NOMO-1 treated with dmso at 0.1 percent for 144 hours (cell line): ENCODE measurements at regions not wholly inside any gene's neighbourhood (a gene's known extent, or its start where the extent isn't known, plus 50 kb on each side); places are given as distances from the start of the nearest gene placed in this dataset.

Source experiments
- DNase-seq: peaks from one replicate; lab custom pipeline; 2025; ENCODE audit not compliant: unreplicated experiment; lab: John Stamatoyannopoulos, UW

GRCh38 chr4:1499465-1499864, 93.2 kb upstream of the NKX1-1 start:
- no peak for DNase-seq

- DNase-seq: no peak
Observed at GRCh38 chr4:1497189-1497801, 91.1 kb upstream of the NKX1-1 start.

DNA sequence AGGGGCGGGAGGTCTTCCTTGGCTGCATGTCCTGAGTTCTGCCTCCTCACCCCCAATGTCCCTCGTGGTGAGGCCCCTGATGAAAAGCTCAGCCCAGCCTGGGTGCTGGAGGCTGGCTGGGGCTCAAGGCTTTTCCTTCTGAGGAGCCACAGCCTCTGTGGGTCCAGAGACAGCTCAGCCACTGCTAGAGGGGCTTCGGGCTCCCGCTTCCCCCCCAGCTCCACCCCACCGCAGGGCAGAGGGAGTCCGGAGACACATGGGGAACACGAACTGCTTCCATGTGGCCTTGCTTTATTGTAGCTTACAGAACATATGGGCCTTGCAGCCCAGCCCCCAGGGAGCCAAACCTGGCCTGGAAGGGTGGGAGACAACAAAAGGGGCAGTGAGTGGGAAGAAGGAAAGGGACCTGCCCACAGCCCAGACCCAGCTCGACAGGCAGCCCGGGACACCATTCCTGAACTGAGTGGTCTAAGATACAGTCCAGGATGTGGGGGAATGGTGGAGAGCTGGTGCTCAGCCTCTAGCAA, 89.9 kb upstream of the NKX1-1 start:
- DNase-seq: no peak

GRCh38 chr4:1495416-1496115, 89.3 kb upstream of the NKX1-1 start:
- DNase-seq: no peak

GRCh38 chr4:1494416-1495315, 88.4 kb upstream of the NKX1-1 start:
- no peak for DNase-seq

DNA sequence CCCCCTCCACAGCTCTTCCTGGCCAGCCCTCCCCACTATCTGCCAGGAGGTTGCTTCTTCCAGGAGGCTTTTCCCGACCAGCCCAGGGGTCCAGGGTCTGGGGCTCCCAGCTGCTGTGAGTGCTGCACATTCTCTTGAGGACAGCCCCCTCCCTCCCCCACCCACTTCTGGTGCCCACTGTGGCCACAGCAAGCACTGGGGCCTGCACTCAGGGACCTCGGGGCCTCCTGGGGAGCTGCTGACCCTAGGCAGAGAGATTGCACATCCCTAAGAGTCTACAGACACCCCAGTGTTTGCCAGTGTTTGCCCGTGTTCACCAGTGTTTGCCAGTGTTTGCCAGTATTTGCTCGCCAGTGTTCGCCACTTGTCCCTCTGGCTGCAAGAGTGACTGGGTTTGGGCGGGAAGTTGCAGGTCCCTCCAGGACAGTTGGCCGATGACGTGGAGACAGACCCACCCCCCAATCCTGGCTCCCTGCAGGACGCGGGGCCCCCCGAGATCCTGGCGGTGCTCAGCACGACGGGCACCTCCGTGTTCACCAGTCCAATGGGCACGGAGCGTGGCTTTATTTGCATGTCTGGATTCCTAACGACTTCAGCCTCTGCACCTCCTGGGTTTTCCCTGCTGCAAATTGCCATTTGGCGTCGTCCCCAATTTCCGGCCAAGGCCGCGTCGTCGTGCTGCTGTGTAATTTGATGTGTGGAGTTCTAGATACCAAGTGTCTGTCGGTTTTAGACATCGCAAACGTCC, 87.5 kb upstream of the NKX1-1 start:
- no peak for DNase-seq

- DNase-seq: no peak
Observed at GRCh38 chr4:1492651-1493539, 86.7 kb upstream of the NKX1-1 start.

DNA sequence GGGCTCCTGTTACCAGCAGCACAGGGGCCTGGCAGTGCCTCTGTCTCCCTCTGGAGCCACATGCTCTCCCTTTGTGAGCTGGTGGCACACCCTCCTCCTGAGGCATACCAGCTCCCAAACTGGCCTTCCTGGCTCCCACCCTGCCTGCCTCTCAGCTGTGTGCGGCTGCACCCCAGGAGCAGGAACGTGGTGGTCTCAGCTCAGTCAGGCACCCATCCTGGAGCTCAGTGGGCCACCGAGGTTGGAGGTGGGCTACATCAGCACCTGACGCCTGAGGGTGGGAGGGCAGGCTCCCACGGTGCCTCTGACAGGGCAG, 85.9 kb upstream of the NKX1-1 start:
- no peak for DNase-seq

DNA sequence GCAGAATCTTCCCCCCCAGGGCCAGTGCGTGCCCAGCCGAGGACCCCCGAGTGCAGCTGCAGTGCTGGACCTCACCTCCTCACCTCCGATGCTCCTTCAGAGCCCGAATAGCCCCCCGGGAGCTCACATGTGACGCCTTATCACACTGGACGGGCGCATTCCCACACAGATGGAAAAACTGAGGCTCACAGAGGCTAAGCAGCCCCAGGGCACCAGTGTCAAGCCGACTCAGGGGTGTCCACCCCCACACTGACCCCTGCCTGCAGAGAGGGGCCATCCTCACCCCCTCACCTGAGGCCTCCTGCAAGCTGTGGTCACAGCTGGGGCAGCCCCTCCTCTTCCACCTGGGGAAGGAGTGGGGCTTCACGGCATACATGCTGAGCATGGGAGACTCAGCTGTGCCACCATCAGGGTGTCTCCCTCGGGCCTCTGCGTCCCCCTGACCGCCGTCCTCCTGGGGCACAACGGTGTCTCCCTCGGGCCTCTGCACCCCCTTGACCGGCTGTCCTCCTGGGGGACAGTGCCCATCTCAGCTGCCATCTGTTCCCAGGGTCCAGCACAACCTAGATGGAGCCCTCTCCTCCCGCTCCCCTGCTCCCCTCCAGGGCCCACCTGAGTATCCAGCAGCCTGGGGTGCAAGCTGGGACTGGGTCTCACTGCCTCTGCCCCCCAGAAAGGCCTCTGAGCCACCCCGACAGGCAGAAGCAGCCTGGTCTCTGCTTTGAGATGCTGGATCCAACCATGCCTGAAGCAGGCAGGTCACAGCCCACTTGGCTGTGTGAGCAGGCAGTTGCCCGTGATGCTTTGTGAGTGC, 85.3 kb upstream of the NKX1-1 start:
- no peak for DNase-seq

DNA sequence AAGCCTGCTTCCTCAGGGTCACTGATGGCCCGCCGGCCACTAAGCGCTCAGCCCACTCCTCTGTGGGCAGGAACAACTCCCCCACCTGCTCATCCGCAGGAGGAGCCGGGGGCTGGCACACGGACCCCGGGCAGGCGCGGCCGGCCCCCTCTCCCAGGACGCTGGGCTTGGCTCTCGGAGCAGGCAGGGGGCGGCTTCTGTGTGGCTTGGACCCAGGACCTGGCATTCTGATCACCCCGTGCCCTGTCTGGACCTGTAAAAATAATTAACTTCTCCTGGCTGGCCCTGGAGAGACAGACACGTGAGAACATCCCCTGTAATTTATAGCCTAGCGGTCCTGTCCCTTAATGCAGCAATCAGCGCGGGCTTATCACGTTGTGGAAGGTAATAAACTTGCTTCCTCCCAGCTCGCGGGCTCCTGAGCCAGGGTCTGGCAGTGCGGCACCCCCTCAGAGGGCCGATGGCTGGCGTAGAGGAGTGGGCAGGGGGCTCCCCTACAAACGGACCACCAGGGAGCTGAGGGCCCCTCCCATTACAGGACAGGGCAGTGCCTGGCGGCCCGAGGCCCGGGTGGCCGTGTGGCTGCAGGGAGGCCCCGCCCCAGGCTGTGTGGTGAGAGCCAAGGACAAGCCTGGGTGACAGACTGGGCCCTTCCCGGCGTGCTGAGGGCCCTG, 84.5 kb upstream of the NKX1-1 start:
- no peak for DNase-seq

GRCh38 chr4:1490011-1490653, 83.9 kb upstream of the NKX1-1 start:
- no peak for DNase-seq

- no peak for DNase-seq
Observed at GRCh38 chr4:1489639-1489995, 83.4 kb upstream of the NKX1-1 start.

DNA sequence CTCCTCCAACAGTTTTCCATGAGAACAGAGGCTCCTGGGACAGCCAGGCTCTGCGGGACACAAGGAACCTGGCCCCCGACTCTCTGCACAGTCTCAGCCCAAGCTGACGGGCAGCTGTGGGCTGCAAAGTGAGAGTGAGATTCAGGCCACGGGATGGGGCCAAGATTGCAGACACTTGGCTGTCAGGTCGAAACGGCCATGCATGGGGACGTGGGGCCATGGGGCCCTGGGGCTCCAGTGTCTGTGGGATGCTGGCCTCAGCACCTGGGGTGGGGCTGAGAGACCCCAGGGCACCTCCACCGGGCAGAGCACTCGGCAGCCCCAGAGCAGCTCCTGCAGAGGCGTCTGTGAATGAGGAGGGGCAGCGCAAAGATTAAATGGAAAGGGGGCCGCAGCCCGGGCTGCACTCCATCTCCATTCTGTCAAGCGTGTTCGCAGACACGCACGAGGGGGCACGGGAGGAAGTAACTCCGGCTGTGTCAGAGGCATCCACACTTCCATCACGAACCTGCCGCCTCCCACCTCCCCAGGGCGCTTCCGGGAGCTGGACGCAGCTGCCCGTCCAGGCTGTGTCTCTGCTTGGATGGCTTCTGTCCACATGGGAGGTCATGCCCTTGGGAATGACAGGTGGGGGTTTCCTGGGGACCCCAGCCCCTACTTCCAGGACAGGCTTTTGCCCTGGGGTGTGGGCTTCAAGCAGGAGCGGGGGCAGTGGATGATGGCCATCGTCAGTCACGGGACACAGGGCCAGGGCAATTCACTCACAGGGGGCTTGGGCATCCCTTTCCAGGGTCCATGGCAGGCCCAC, 82.8 kb upstream of the NKX1-1 start:
- no peak for DNase-seq

GRCh38 chr4:1488357-1488756, 82.1 kb upstream of the NKX1-1 start:
- DNase-seq: no peak

DNA sequence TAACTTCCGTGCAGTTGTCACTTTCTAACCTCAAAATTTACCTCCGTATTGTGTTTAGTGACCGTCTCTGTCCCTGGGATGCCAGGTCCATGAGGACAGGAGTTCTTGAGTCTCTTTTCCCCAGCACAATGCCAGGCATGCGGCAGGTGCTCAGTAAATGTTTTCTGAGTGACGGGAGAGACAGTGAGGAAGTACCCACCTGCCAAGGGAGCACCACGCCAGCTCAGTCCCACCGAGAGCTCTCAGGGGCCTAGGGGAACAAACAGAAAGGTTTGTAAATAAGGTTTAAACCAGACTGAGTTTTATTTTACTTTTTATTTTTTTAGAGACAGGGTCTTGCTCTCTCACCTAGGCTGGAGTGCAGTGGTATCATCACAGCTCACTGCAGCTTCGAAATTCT, 81.5 kb upstream of the NKX1-1 start:
- no peak for DNase-seq

DNA sequence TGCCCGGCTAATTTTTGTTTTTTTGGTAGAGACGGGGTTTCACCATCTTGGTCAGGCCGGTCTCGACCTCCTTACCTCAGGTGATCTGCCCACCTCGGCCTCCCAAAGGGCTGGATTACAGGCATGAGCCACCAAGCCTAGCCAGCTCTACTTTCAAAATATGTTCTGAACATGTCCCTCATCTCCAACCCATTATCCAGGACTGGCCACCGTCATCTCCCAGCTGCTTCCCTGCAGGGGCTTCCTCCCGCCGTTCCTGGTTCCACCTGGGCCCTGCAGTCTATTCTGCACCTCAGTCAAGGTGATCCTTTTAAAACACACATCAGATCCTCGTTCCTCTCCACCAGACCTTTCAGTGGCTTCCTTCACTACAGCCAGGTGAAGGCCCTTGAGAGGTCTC, 80.9 kb upstream of the NKX1-1 start:
- no peak for DNase-seq

- no peak for DNase-seq
Observed at GRCh38 chr4:1485280-1485679, 79.0 kb upstream of the NKX1-1 start.

- DNase-seq: no peak
Observed at GRCh38 chr4:1480720-1481119, 74.5 kb upstream of the NKX1-1 start.
